ENCODE measurements at regions not wholly inside any gene's neighbourhood (a gene's known extent, or its start where the extent isn't known, plus 50 kb on each side); places are given as distances from the start of the nearest gene placed in this dataset.
A peak's percentile ranks its signal among the peaks of the same experiment; 100 is the strongest.
"Not testable (repeated sequence)": the region's sequence is repeated elsewhere in the genome, so short reads cannot be mapped to it uniquely, and the experiment has no call there.

DNA sequence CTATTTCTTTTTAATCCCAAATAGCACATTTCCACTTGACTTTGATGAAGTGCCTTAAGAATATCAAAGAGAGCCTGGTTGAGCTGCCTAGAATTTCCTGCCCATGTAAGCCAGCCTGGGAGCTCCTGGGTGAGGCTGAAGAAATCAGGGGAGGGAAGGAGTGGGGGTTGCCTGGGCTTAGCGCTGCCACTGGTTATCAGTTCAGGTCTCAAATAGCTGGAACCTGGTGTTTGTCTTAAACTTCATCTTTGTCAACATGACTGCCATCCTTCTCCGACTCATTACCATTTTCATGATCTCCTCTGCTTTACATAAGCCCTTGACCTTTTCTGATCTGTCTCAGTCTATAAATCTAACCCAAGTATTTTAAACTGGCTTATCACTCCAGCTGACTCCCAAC is 151.5 kb downstream of the TTC8 start:
- in situ Hi-C loops (cut with HindIII; ENCODE audit: low pct_ligation_motif_present, low pct_unique_long_range_greater_than_20kb, low sequenced_read_pairs), result no loop called here
- DNase-seq, result no peak

DNA sequence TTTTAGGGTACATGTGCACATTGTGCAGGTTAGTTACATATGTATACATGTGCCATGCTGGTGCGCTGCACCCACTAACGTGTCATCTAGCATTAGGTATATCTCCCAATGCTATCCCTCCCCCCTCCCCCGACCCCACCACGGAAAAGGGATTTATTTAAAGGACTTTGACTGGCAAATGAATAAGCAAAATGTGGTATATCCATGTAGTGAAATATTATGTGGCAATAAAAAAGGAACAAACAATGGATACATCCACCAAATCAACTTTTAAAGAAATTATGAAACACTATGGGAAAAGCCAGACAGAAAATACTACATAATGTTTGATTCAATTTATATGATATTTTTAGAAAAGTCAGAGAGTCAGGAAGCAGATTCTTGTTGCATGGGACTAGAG is 156.5 kb downstream of the TTC8 start:
- in situ Hi-C loops (cut with HindIII; ENCODE audit: low pct_ligation_motif_present, low pct_unique_long_range_greater_than_20kb, low sequenced_read_pairs); DNase-seq: not testable (repeated sequence)

DNA sequence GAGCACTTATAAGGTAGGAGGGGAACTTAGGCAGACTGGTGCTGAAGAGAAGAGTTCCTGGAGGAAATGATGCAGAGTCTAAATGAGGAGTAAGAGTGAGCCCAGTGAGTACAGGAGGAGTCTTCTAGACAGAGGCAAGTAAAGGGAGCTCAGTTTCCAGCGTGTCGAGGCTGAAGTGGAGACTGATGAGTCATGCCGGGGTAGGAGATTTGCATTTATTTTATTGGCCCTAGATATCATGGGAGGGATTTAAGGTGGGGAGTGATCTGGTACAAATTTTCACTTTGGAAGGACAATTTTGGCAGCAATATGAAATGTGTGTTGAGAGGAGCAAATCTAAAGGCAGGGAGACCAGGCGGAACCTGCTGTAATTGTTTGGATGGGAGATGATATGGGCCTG is 157.5 kb downstream of the TTC8 start:
- in situ Hi-C loops (cut with HindIII; ENCODE audit: low pct_ligation_motif_present, low pct_unique_long_range_greater_than_20kb, low sequenced_read_pairs), result no loop called here
- no peak for DNase-seq

DNA sequence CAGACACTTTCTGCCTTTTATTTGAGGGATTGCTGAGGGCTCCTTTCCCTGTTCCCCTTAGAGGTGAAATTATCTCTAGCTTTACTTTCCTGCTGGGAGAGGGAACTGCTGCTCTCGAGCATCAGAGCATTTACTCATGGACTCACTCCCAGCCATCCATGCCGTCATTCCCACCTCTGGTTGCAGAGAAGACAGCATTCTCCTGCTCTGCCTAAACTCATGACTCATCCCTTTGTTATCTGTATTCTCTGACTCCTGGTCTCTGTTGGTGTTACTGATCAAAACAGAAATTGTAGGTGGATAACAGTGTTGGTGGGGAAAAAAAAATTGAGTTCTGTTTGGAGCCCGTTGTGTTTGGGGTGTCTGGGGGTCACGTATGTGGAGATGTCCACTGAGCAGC is 159.3 kb downstream of the TTC8 start:
- in situ Hi-C loops (cut with HindIII; ENCODE audit: low pct_ligation_motif_present, low pct_unique_long_range_greater_than_20kb, low sequenced_read_pairs), result no loop called here
- DNase-seq, result peak; percentile 60

DNA sequence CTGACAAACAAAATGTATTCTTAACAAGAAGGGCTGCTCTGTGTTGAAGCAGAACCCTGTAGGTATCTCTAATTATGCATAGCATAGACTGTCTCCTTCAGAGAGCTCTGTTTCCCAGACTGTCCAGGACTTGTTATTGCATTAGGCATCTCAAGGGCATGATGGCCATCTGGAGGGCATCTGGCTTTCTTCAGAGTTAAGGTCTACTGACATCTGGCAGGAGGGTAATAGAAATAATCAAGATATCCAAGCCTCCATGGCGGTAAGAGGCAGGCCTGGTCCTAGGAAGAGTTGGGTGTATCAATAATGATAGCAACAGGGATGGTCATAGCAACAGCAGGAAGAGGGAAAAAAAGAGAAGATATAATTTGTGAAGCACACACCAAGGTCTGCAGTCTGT is 161.2 kb downstream of the TTC8 start:
- no peak for DNase-seq
- in situ Hi-C loops (cut with HindIII; ENCODE audit: low pct_ligation_motif_present, low pct_unique_long_range_greater_than_20kb, low sequenced_read_pairs), result no loop called here

DNA sequence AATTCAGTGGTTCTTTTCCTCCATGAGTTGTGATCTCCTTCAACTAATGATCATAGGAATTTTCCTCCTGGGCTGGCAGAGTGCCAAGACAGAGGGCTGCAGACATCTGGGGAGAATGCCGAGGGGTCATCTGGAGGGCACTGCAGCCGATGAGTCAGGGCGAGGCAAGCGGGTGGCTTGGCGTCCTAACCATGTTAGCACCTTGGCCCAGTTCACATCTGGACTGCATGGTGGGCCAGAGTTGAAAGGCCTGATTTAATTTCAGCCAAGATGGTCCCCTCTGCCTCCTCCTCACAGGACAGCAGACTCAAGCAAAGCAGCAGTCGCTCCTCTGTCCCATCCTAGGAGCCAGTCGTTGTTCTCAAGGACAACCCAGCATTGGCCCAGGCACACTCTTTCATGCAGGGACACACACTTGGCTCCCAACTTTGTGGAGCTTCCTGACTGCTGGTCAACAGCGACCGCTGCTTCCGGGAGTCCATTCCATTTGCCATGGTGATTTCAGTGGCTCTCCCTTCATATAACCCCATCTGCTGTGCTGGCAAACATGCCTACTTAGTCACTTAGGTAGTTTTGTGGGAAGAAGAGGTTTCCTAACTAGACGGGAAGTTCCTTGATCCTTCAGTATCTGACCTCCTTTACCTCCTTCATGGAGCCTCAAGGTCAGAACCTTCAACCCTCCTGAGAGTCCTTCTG is 161.8 kb downstream of the TTC8 start:
- in situ Hi-C loops (cut with HindIII; ENCODE audit: low pct_ligation_motif_present, low pct_unique_long_range_greater_than_20kb, low sequenced_read_pairs), result no loop called here
- no peak for DNase-seq

DNA sequence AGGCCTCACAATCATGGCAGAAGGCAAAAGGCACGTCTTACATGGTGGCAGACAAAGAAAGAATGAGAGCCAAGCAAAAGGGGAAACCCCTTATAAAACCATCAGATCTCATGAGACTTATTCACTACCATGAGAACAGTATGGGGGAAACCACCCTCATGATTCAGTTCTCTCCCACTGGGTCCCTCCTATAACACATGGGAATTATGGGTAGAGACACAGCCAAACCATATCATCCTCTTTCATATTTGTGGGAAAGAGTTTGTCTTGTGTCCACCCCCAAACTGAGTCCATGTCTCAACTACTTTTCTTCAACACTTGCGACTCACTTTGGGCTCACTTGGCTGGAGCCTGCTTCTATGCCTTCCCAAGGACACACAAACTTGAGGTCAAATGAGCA is 162.5 kb downstream of the TTC8 start:
- DNase-seq; in situ Hi-C loops (cut with HindIII; ENCODE audit: low pct_ligation_motif_present, low pct_unique_long_range_greater_than_20kb, low sequenced_read_pairs): not testable (repeated sequence)

DNA sequence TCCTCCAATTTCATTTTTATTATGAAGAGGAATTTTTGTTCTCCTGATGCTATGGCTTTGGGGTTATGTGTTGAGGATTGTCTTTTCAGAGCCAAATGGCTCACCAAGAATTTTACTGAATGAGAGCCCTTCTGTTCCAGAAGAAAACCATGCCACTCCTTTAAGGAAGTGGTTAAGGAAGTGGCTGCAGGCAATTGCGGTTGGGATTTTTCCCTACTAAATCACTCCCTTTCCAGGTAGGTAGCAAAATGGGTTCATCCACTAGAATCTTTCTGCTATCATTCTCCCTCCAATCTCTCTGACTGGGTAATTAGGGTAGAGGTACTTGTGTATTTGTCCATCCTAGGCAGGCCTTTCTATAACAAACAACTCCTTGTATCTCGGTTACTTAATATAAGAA is 163.1 kb downstream of the TTC8 start:
- in situ Hi-C loops (cut with HindIII; ENCODE audit: low pct_ligation_motif_present, low pct_unique_long_range_greater_than_20kb, low sequenced_read_pairs), result no loop called here
- no peak for DNase-seq

DNA sequence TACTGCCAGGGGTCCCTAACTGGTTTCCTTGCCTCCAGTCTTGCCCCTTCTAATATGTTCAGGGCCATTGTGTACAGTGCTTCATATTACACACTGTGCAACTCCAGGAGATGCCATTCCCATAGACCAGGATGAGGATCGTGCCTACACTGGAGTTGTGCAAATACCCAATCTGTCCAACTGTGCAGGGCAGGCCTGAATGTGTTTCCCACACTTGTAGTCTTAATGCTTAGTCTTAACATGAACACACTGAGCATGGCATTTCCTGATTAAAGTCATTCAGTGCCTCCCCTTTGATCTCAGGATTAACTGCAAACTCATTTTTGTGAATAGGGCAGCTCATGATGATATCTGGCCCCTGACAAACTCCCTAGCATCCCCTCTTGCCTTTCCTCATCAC is 165.5 kb downstream of the TTC8 start:
- in situ Hi-C loops (cut with HindIII; ENCODE audit: low pct_ligation_motif_present, low pct_unique_long_range_greater_than_20kb, low sequenced_read_pairs), result no loop called here
- no peak for DNase-seq

DNA sequence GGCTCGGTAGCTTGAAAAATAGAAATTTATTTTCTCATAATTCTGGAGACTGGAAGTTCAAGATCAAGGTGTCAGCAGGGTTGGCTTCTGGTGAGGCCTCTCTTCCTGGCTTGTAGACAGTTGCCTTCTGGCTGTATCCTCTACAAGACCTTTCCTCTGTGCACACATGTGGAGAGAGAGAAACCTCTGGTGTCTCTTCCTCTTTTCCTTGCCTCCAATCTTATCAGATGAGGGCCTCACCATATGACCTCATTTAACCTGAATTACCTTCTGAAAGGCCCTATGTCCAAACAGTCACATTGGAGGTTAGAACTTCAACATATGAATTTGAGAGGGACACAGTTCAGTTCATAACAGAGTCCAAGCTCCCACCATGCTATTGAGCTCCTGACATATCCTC is 166.4 kb downstream of the TTC8 start:
- in situ Hi-C loops (cut with HindIII; ENCODE audit: low pct_ligation_motif_present, low pct_unique_long_range_greater_than_20kb, low sequenced_read_pairs), result no loop called here
- no peak for DNase-seq

DNA sequence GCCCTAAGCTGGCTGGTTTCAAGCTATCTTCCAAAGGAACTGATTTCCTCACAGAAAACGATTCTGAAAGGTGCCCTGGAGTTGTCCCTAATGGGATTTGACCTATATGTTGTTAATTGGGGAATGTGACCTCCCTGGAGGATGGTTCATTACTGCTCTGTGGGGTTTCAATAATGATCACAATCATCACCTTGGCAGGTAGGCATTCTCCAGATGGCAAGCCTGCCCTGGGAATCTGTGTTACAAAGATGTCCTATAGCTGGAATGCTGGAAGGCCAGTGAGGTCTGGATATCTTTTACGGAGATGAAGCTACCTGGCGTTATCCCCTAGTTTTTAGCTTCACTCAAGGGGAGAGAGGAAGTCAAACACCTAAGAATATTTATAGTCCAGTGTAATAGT is 167.6 kb downstream of the TTC8 start:
- in situ Hi-C loops (cut with HindIII; ENCODE audit: low pct_ligation_motif_present, low pct_unique_long_range_greater_than_20kb, low sequenced_read_pairs), result no loop called here
- no peak for DNase-seq

DNA sequence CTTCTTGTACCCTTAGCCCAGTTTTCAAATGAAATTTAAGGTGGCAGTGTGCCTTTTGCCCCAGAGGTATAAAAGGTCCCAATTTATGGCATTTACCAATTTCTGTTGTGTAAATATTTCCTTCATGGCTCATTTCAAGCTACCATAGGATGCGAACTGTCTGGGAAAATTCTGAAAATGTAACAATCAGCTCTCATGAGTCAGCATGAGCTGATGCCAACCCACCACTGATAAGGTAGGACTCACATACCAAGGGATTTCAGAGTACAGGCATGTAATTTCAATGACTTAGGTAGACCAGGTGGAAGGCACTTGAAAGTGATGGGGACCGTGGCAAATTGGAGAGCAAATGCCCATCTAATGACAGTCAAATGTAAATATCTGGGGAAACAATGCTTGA is 169.5 kb downstream of the TTC8 start:
- no peak for DNase-seq
- in situ Hi-C loops (cut with HindIII; ENCODE audit: low pct_ligation_motif_present, low pct_unique_long_range_greater_than_20kb, low sequenced_read_pairs), result no loop called here

DNA sequence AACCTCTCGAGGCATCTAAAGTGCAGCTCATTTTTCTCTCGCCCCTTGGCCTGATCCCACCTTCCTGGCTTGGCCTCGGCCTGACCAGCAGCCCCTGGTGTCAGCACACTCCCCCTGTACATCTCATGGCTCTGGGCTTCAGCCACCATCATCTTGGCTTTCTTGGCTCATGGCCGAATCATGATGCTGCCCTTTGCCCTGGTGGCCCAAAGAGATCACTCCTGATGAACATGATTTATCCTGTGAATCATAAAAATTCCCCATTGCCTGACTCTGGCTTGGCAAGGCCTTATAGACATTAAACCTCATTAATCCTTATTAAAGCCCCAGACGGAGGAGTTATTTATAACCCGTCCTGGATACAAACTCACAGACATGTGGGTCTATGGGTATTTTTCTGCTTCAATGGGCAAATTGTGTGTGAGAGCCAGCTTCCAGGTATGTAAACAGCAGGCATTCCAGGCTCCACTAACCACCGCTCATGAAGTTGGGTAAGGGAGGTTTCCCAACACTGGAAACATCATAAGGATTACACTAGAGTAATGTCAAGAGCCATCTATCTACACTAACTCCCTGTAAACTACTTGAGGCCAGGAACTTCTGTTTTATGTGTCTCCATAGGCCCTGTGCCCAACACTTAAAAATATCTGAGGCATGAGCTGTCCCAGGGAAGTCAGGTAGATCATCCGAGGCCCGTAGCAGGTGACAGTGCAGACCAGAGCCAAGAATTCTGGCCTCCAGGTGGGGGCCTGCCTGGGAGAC is 171.2 kb downstream of the TTC8 start:
- in situ Hi-C loops (cut with HindIII; ENCODE audit: low pct_ligation_motif_present, low pct_unique_long_range_greater_than_20kb, low sequenced_read_pairs), result no loop called here
- no peak for DNase-seq

DNA sequence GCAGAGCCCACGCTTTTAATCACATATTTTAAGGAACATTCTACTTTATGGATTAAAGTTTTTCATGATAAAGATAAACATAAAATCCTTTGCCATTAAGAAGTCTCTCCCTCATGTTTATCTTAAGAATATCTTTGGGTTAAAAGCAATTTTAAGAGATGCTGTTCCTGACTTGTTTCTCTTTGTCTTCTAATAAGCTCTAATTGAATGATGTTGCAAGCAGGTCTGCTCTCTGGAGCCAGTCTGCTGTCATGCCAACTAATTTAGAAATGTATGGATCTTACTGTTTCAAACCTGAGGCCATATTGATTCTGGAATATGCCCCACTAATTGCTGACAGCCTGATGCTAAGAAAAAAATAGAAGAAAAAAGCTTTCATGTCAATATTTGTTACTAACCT is 173.6 kb downstream of the TTC8 start:
- in situ Hi-C loops (cut with HindIII; ENCODE audit: low pct_ligation_motif_present, low pct_unique_long_range_greater_than_20kb, low sequenced_read_pairs), result no loop called here
- DNase-seq, result no peak

DNA sequence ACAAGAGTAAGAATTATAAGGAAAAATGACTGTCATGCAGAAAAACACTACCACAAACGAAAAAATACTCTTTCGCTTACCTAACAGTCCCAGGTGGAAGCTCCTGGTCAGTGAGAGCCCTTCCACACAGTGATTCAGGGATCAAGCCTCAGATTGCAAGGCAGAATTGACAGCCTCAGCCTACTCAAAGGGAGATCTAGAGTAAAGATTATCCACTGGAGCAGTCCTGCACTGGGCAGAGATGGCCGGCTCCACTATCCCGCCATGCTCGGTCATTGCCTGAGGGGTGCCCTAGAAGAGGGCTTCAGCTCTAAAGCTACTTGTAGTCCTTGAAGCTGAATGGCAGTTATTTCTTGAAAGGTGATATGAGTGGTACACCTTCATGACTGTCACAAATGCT is 174.7 kb downstream of the TTC8 start:
- in situ Hi-C loops (cut with HindIII; ENCODE audit: low pct_ligation_motif_present, low pct_unique_long_range_greater_than_20kb, low sequenced_read_pairs), result no loop called here
- no peak for DNase-seq

DNA sequence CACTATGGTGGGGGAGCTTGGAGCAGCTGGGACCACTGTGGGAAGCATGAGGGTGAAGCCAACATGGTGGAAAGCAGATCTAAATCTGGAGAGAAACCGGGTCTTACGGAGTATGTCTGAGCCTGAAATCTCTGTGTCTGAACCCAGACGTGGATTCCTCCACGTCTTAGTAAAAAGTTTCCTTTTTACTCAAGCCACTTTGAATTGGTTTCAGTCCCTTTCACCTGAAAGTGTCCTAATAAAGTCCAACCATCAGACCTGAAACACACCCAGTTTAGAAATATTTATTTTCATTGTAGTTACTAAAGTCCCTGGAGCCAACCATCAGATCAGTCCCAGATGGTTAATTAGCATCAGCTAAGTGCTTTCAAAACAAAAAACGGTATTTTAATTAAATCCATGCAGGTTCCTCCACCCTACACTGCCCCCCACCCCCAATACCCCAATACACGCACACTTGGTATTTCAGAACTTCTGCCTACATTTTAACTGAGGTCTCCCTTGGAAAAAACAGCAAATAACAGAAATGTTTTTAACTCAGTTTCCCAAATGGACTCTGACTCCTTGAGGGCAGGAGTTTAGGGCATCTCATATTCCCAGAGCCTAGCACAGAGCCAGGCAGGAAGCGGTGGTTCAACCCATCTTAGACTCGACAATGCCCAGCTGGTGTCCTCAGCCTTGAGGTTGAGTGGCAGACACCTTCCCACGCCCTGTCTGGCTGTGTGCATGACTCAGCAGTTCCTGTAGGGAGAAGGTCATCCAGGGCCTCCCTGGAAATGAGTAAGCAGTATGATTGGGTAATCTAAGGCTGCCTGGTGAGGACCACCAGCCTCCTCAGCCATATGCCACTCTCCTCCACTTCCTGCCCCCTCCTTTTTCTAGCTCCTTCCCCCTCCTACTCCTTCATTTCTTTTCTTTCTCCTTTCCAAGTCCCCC is 175.8 kb downstream of the TTC8 start:
- in situ Hi-C loops (cut with HindIII; ENCODE audit: low pct_ligation_motif_present, low pct_unique_long_range_greater_than_20kb, low sequenced_read_pairs), result no loop called here
- DNase-seq, result peak; percentile 66

DNA sequence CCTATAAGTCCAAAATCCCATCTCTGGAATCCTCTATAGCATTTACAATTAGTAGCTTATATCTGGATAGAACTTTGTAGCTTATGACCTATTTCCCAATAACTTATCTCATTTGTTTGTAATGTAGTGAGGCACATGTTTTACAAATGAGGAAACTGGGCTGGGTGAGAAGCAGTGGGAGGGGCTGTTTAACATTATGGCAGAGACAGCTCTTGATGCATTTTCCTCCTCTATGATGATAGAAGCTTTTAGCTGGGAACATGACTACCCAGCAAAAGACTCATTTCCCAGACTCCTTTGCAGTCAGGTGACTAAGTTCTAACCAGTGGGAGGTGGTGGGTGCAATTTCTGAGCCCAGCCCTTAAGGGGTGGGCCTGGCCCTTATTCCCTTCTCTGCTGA is 179.7 kb downstream of the TTC8 start:
- DNase-seq, result no peak
- in situ Hi-C loops (cut with HindIII; ENCODE audit: low pct_ligation_motif_present, low pct_unique_long_range_greater_than_20kb, low sequenced_read_pairs), result no loop called here

DNA sequence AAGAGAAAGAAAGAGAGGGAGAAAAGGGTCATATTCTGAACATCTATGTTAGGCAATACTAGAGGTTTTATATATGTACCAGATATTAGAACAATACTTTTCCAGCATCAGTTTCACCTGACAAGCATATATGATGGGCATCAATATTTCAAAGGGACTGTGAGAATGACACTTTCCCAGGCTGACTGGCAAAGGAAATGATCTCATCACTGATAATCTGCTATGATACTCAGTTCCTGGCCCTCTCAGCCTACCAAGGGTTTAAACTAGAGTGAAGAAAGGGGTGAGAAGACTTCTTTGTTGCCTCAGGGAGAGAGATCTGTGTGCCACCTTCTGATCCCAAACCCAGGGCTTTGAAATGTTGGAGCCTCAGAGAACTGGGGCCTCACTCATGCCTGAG is 183.5 kb downstream of the TTC8 start:
- no peak for DNase-seq
- in situ Hi-C loops (cut with HindIII; ENCODE audit: low pct_ligation_motif_present, low pct_unique_long_range_greater_than_20kb, low sequenced_read_pairs), result no loop called here

All from ACHN (cell line).